Sigmoid colon (tissue), 3 donors: ENCODE measurements at regions not wholly inside any gene's neighbourhood (a gene's known extent, or its start where the extent isn't known, plus 50 kb on each side); places are given as distances from the start of the nearest gene placed in this dataset.

Experiments
- CTCF ChIP-seq, 4 experiments: fragments of 450-650 bp in 3 of 4; fragments of 200-600 bp in 1 of 4; IDR thresholded peaks; one replicate each; pipeline ENCODE4 v1.5.1; 2016 to 2019; ENCODE audit warnings: antibody characterized with exemption in 4 of 4, mild to moderate bottlenecking in 3 of 4, moderate library complexity in 2 of 4
- POLR2A ChIP-seq, 2 donors: fragments of 450-650 bp; IDR thresholded peaks; one replicate each; pipeline ENCODE4 v1.6.1; 2016; ENCODE audit warnings: antibody characterized with exemption in 2 of 2, mild to moderate bottlenecking in 2 of 2, moderate library complexity in 2 of 2

GRCh38 chr3:166759736-166760513, 620.2 kb downstream of the ZBBX start:
- TF ChIP-seq CTCF (IDR thresholded peaks at IDR 0.05), result no peak
- TF ChIP-seq POLR2A (IDR thresholded peaks at IDR 0.05), result no peak
